H1 (cell line): ENCODE measurements at regions not wholly inside any gene's neighbourhood (a gene's known extent, or its start where the extent isn't known, plus 50 kb on each side); places are given as distances from the start of the nearest gene placed in this dataset.

Experiments used
- CTCF ChIA-PET: fragments of 300-600 bp; sonication (Branson Sonifier 250); formaldehyde crosslinking; loops from one replicate; lab custom pipeline; 2021; ENCODE audit not compliant: partially characterized antibody; lab: Charles Lee
- POLR2A ChIA-PET: fragments of 300-600 bp; sonication (Branson Sonifier 250); formaldehyde crosslinking; loops from one replicate; lab custom pipeline; 2021; ENCODE audit warnings: inconsistent platforms; ENCODE audit not compliant: partially characterized antibody; lab: Charles Lee
- DNase-seq, 2 experiments: peaks; one replicate each; pipeline versions ENCODE4 v3.0.0 to v3.0.0-alpha.2; 2010 to 2022; ENCODE audit warnings: low spot score in 2 of 2, low read depth in 1 of 2, mixed read lengths in 1 of 2
- FAIRE-seq: peaks from 2 replicates; lab custom pipeline; 2011; peaks lifted over from hg19 to GRCh38; lab: Jason Lieb, UNC
- H2AFZ ChIP-seq: 2 replicates; pipeline ENCODE4 v1.8.1; 2012; ENCODE audit warnings: low read length, inconsistent platforms
- H2AK5ac ChIP-seq: 2 replicates; pipeline ENCODE4 v1.6.1; 2013; ENCODE audit warnings: low read depth, low read length
- H2BK120ac ChIP-seq: replicated peaks from 2 replicates; pipeline ENCODE3; 2013; ENCODE audit warnings: low read depth, low read length, inconsistent platforms
- H2BK12ac ChIP-seq: 2 replicates; pipeline ENCODE4 v1.6.1; 2013; ENCODE audit warnings: low read depth, low read length
- H2BK15ac ChIP-seq: 2 replicates; pipeline ENCODE4 v1.6.1; 2013; ENCODE audit warnings: low read length
- H2BK20ac ChIP-seq: 2 replicates; pipeline ENCODE4 v1.6.1; 2013; ENCODE audit warnings: low read length
- H2BK5ac ChIP-seq: 2 replicates; pipeline ENCODE4 v1.6.1; 2013; ENCODE audit warnings: low read depth, low read length
- H3K14ac ChIP-seq: 2 replicates; pipeline ENCODE4 v1.6.1; 2013; ENCODE audit warnings: inconsistent platforms; ENCODE audit not compliant: insufficient read length
- H3K18ac ChIP-seq: 2 replicates; pipeline ENCODE4 v1.6.1; 2013; ENCODE audit warnings: low read length; ENCODE audit errors: extremely low read depth
- H3K23ac ChIP-seq: 2 replicates; pipeline ENCODE4 v1.6.1; 2013; ENCODE audit warnings: inconsistent platforms; ENCODE audit not compliant: insufficient read length
- H3K23me2 ChIP-seq: 2 replicates; pipeline ENCODE4 v1.6.1; 2013; ENCODE audit warnings: low read depth, low read length
- H3K27ac ChIP-seq: 2 replicates; pipeline ENCODE4 v1.6.1; 2011; ENCODE audit warnings: low read depth, low read length, inconsistent platforms
- H3K27me3 ChIP-seq, 4 experiments: replicated peaks in 1 of 4; 1 replicate in 1 of 4; 2 replicates in 3 of 4; pipeline versions ENCODE4 v1.6.1 to v1.8.1; 2011 to 2013; ENCODE audit warnings: low read length in 3 of 4, mild to moderate bottlenecking in 3 of 4, inconsistent platforms in 2 of 4, mixed read lengths in 2 of 4, moderate library complexity in 1 of 4; ENCODE audit not compliant: control insufficient read depth in 3 of 4, insufficient read depth in 3 of 4; ENCODE audit errors: extremely low read depth in 1 of 4
- H3K36me3 ChIP-seq, 4 experiments: 2 replicates each; pipeline versions ENCODE4 v1.6.1 to v1.8.1; 2011 to 2013; ENCODE audit warnings: mild to moderate bottlenecking in 4 of 4, low read length in 3 of 4, moderate library complexity in 2 of 4, control low read depth in 1 of 4, inconsistent platforms in 1 of 4; ENCODE audit not compliant: insufficient read depth in 4 of 4, control insufficient read depth in 2 of 4
- H3K4ac ChIP-seq: replicated peaks from 2 replicates; pipeline ENCODE3; 2013; ENCODE audit warnings: low read length, low read depth, mixed read lengths, inconsistent platforms; ENCODE audit not compliant: insufficient read length
- H3K4me1 ChIP-seq, 4 experiments: replicated peaks in 1 of 4; 1 replicate in 1 of 4; 2 replicates in 3 of 4; pipeline versions ENCODE4 v1.6.1 to v1.8.1; 2011 to 2013; ENCODE audit warnings: low read length in 3 of 4, inconsistent platforms in 2 of 4, mixed read lengths in 1 of 4; ENCODE audit not compliant: insufficient read depth in 4 of 4, control insufficient read depth in 3 of 4
- H3K4me2 ChIP-seq, 2 experiments: 2 replicates each; pipeline versions ENCODE4 v1.6.1 to v1.8.1; 2011 to 2013; ENCODE audit warnings: low read depth in 2 of 2, low read length in 2 of 2, control low read depth in 1 of 2, inconsistent platforms in 1 of 2, mild to moderate bottlenecking in 1 of 2; ENCODE audit not compliant: insufficient read depth in 1 of 2
- H3K4me3 ChIP-seq, 4 experiments: fragments of 200-600, 300-600 bp in 1 of 4; sonication (generic), shearing (Covaris generic), sonication (Bioruptor Twin) in 1 of 4; 2 replicates each; pipeline versions ENCODE4 v1.5.1 to v1.8.1; 2011 to 2016; ENCODE audit warnings: low read length in 4 of 4, low read depth in 3 of 4, control low read depth in 2 of 4, inconsistent platforms in 2 of 4, mild to moderate bottlenecking in 2 of 4, mixed read lengths in 1 of 4, moderate library complexity in 1 of 4; ENCODE audit not compliant: insufficient read depth in 2 of 4; ENCODE audit errors: extremely low read depth in 1 of 4
- H3K56ac ChIP-seq: replicated peaks from 2 replicates; pipeline ENCODE3; 2013; ENCODE audit warnings: low read depth, mild to moderate bottlenecking, mixed read lengths, low read length, inconsistent platforms; ENCODE audit not compliant: insufficient read length
- H3K79me1 ChIP-seq: 2 replicates; pipeline ENCODE4 v1.6.1; 2013; ENCODE audit warnings: low read depth, low read length, control low read depth
- H3K79me2 ChIP-seq, 2 experiments: 2 replicates each; pipeline versions ENCODE4 v1.6.1 to v1.8.1; 2012 to 2013; ENCODE audit warnings: low read length in 2 of 2, mild to moderate bottlenecking in 2 of 2, inconsistent platforms in 1 of 2; ENCODE audit not compliant: insufficient read depth in 2 of 2, control insufficient read depth in 1 of 2
- H3K9ac ChIP-seq, 4 experiments: replicated peaks in 1 of 4; 1 replicate in 1 of 4; 2 replicates in 3 of 4; pipeline versions ENCODE4 v1.6.1 to v1.8.1; 2011 to 2013; ENCODE audit warnings: low read depth in 3 of 4, low read length in 3 of 4, control low read depth in 2 of 4, mild to moderate bottlenecking in 2 of 4, moderate library complexity in 2 of 4, inconsistent platforms in 1 of 4; ENCODE audit errors: extremely low read depth in 1 of 4
- H3K9me3 ChIP-seq, 2 experiments: 2 replicates each; pipeline versions ENCODE4 v1.6.1 to v1.8.1; 2012 to 2013; ENCODE audit warnings: mild to moderate bottlenecking in 2 of 2, moderate library complexity in 2 of 2, control low read depth in 1 of 2, inconsistent platforms in 1 of 2, low read depth in 1 of 2, low read length in 1 of 2, mixed read lengths in 1 of 2; ENCODE audit not compliant: insufficient read depth in 2 of 2
- H4K20me1 ChIP-seq, 2 experiments: replicated peaks in 1 of 2; 2 replicates each; pipeline versions ENCODE3 to v1.8.1; 2011 to 2013; ENCODE audit warnings: inconsistent platforms in 2 of 2, low read length in 2 of 2, mild to moderate bottlenecking in 1 of 2; ENCODE audit not compliant: insufficient read depth in 2 of 2, control insufficient read depth in 1 of 2
- H4K5ac ChIP-seq: 2 replicates; pipeline ENCODE4 v1.6.1; 2013; ENCODE audit warnings: low read length, low read depth, mixed read lengths, inconsistent platforms; ENCODE audit not compliant: insufficient read length
- H4K8ac ChIP-seq: 2 replicates; pipeline ENCODE4 v1.8.0; 2013; ENCODE audit warnings: mild to moderate bottlenecking, moderate library complexity, low read length, inconsistent platforms; ENCODE audit not compliant: insufficient read depth; ENCODE audit errors: extremely low read depth
- H4K91ac ChIP-seq: replicated peaks from 2 replicates; pipeline ENCODE3; 2013; ENCODE audit warnings: low read length, mixed read lengths, inconsistent platforms; ENCODE audit not compliant: insufficient read length
- TAF7 ChIP-seq: optimal IDR thresholded peaks from 2 replicates; pipeline ENCODE3; 2011; ENCODE audit warnings: low read depth, mild to moderate bottlenecking, inconsistent platforms, low read length, moderate library complexity, borderline replicate concordance
- WGBS, 2 experiments: shearing (Covaris generic) in 1 of 2; methylation state at CpG; one replicate each; pipeline versions ENCODE4 v1.1.6 to v1.1.7; 2013 to 2015; ENCODE audit warnings: low lambda C conversion rate in 2 of 2, mixed read lengths in 2 of 2, inconsistent platforms in 1 of 2, low coverage in 1 of 2, missing lambda C conversion rate in 1 of 2; ENCODE audit not compliant: insufficient replicate concordance in 2 of 2, insufficient coverage in 1 of 2, insufficient read length in 1 of 2; ENCODE audit errors: extremely low coverage in 1 of 2, missing lambda C conversion rate in 1 of 2; 5-methylcytosine and 5-hydroxymethylcytosine counted together

- no peak overlapping the region for H3K27ac ChIP-seq
- 94% methylated on average over 7 of the region's 7 CpGs; no CpG with 5 or more reads in 1 of the 2 experiments for WGBS, 2 experiments
- TF ChIP-seq TAF7 = no peak
Measured at GRCh38 chr10:85433248-85433647, 933.3 kb downstream of the GRID1 start.

More at GRCh38 chr10:85433248-85433647, 933.3 kb downstream of the GRID1 start:
- ChIA-PET POLR2A (no interaction called here), CTCF (interaction anchor here (0.8 kb wide), 1 partner anchor 12 kb away, joined by 3 read pairs; no protein-coding TSS in a partner anchor)
- H3K9ac ChIP-seq = no peak overlapping the region
- H2BK5ac ChIP-seq = no peak overlapping the region
- FAIRE-seq (no peak), DNase-seq (no peak)
- H3K14ac ChIP-seq = no peak overlapping the region
- no peaks in the 10 kb centered on the region for H3K79me1 ChIP-seq
- H2AFZ ChIP-seq = no peak overlapping the region
- H3K4me1 ChIP-seq = no peaks in the 10 kb centered on the region
- no peak overlapping the region for H2BK20ac ChIP-seq
- no peak overlapping the region for H3K4ac ChIP-seq
- no peaks in the 10 kb centered on the region for H4K20me1 ChIP-seq
- H2AK5ac ChIP-seq = no peak overlapping the region
- no peak overlapping the region for H4K5ac ChIP-seq
- no peak overlapping the region for H4K91ac ChIP-seq
- no peak overlapping the region for H3K4me3 ChIP-seq
- no peak overlapping the region for H3K18ac ChIP-seq
- no peaks in the 10 kb centered on the region for H3K36me3 ChIP-seq
- no peak overlapping the region for H2BK120ac ChIP-seq
- no peak overlapping the region for H2BK15ac ChIP-seq
- no peak overlapping the region for H4K8ac ChIP-seq
- no peaks in the 10 kb centered on the region for H3K27me3 ChIP-seq
- H3K9me3 ChIP-seq = no peaks in the 10 kb centered on the region
- H3K23ac ChIP-seq = no peak overlapping the region
- no peaks in the 10 kb centered on the region for H3K79me2 ChIP-seq
- no peak overlapping the region for H3K4me2 ChIP-seq
- H3K56ac ChIP-seq = no peak overlapping the region
- no peak overlapping the region for H2BK12ac ChIP-seq
- no peaks in the 10 kb centered on the region for H3K23me2 ChIP-seq
